Left colon (tissue), 2 donors: ENCODE measurements at regions not wholly inside any gene's neighbourhood (a gene's known extent, or its start where the extent isn't known, plus 50 kb on each side); places are given as distances from the start of the nearest gene placed in this dataset.

Experiments
- ATAC-seq: fragments of 200-7000 bp; cut with Tn5 transposase; one replicate; pipeline ENCODE4 v1.9.1; 2020; ENCODE audit warnings: mild to moderate bottlenecking, moderate library complexity
- DNase-seq, 2 donors: peaks; one replicate each; pipeline ENCODE4 v3.0.0-alpha.2; 2020
- intact Hi-C, 2 donors: fragments of 100-400 bp; cut with DNase I in 1 of 2; cut with micrococcal nuclease in 1 of 2; formaldehyde crosslinking; loops; one replicate each; pipeline versions ENCODE4 v1.11.2 to v1.14.0; 2022; cut with DNase I, micrococcal nuclease
- donor health status: DM: no; HTN: no; CAD: no.
- donor health status: DM: yes; HTN: yes; CAD: no.

DNA sequence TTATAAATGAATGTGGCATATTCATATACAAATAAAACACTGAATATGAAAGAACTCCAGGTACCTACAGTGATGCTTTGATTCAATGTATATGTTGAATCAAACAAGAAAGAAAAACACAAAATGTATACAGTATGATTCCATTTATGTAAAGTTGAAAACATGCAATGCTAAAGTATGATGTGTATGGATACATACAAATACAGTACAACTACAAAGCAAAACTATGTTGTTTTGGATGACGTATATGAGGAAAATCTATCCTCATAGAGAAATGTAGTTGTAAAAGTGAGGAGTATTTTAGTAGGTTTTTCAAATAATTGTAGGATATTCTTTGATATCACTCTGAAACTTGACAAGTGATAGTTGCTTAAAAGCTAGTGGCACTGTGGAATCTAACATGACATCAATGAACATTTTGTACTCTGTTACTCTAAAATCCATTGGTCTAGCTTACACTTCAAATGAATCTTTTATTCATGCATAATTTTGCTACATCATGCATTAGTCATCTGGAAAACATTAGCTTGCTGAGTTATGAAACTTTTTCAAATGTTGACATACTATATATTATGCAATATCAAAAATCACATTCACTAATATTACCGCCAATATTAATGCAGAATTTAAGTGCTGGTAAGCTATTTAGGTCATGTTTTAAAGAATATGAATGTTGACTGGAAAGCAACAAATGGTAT lies 278.1 kb upstream of the CHRNA7 start:
- ATAC-seq (no peak), DNase-seq (no peak)
- intact Hi-C loops = no loop called here

GRCh38 chr15:31752905-31753304 lies 277.4 kb upstream of the CHRNA7 start:
- intact Hi-C loops = no loop called here

DNA sequence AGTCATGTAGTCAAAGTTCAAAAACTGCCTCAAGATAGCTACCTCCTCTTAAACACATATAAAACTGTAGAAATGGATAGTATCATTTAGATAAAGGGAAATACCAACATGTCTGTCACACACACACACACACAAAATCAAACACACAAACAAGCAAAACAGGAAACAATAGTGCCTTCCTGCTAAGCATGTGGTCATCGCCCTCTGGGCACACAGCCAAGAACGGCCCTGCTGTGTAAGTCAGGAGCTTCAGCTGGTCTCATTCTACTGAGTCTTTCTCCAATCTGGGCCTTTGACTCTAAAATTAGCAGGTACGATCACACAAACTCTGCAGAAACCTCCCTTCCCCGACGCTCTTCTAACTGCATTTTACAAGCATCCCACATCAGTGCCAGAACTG lies 272.2 kb upstream of the CHRNA7 start:
- DNase-seq = peak; percentile 33 to 84

More at GRCh38 chr15:31752905-31753304, 277.4 kb upstream of the CHRNA7 start:
- DNase-seq (no peak), ATAC-seq (no peak)

DNA sequence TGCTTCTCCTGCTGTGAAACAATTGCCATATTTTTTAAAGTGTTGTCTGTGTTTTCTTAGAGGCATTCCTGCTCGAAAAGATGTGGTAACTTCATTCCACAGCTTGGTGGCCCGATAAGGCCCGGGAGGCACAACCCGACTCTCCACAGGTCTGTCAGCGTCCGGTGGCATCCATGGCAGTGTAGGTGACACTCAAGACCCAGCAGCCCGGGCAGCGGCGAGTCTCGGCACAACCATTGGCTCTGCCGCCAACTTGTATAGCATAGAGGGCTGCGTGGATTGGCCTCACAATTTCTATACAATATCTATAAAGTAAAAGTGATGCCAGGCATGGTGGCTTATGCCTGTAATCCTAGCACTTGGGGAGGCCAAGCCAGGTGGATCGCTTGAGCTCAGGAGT lies 262.3 kb upstream of the CHRNA7 start:
- DNase-seq (no peak), ATAC-seq (no peak)
- intact Hi-C loops = no loop called here

More for the DNA sequence above, 272.2 kb upstream of the CHRNA7 start:
- peak; percentile 91 for ATAC-seq
- intact Hi-C loops = no loop called here

DNA sequence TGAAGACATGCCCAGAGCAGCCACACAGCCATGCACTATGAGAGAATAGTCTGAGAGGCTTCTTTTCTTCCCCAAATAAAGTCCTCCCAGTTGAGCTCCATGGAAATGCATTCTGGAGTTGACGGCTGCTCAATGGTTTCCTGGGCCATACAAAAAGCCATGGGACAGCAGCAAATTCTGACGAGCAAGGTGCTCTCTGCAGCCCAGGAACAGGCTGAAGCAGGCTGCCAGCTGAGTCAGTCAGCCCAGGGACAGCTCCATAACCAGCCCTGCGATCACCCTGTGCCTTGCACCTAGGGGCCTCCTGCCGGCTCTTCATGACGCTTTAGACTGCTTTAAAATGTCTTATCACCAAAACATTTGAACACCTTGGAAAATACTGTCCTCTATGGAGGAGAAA lies 256.3 kb upstream of the CHRNA7 start:
- DNase-seq (no peak), ATAC-seq (no peak)
- intact Hi-C loops = no loop called here

- DNase-seq (no peak), ATAC-seq (no peak)
- intact Hi-C loops = no loop called here
Measured at GRCh38 chr15:31776039-31776438, 254.3 kb upstream of the CHRNA7 start.

- DNase-seq = no peak
- intact Hi-C loops = no loop called here
Measured at GRCh38 chr15:31781261-31781660, 249.1 kb upstream of the CHRNA7 start.

GRCh38 chr15:31782016-31782783 lies 248.1 kb upstream of the CHRNA7 start:
- intact Hi-C loops = no loop called here
- DNase-seq = no peak

More at GRCh38 chr15:31781261-31781660, 249.1 kb upstream of the CHRNA7 start:
- ATAC-seq = no peak

GRCh38 chr15:31782951-31783350 lies 247.4 kb upstream of the CHRNA7 start:
- intact Hi-C loops = no loop called here
- no peak for ATAC-seq
- no peak for DNase-seq

More at GRCh38 chr15:31782016-31782783, 248.1 kb upstream of the CHRNA7 start:
- ATAC-seq = no peak

DNA sequence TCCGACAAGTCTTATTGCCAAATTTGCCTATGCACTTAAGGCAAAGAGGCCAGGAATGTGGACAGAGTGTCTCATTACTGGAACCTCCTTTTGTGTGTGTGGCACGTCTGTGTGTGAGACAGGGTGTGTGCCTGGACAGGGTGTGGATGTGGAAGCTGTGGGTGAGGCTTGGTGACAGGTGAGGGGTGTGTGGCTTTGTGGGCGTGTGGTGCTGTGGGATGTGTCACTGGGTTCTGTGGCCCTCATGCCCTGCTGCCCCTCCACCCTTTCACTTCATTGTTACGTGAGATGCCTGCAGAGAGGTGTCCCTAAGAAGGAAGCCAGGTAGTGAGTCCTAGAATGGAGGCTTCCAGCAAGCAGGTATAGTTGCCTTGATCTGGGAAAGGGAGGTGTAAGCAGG lies 244.0 kb upstream of the CHRNA7 start:
- intact Hi-C loops = no loop called here
- no peak for DNase-seq
- peak; percentile 71 for ATAC-seq

- ATAC-seq (no peak), DNase-seq (no peak)
- intact Hi-C loops = no loop called here
Measured at GRCh38 chr15:31788104-31788503, 242.2 kb upstream of the CHRNA7 start.

DNA sequence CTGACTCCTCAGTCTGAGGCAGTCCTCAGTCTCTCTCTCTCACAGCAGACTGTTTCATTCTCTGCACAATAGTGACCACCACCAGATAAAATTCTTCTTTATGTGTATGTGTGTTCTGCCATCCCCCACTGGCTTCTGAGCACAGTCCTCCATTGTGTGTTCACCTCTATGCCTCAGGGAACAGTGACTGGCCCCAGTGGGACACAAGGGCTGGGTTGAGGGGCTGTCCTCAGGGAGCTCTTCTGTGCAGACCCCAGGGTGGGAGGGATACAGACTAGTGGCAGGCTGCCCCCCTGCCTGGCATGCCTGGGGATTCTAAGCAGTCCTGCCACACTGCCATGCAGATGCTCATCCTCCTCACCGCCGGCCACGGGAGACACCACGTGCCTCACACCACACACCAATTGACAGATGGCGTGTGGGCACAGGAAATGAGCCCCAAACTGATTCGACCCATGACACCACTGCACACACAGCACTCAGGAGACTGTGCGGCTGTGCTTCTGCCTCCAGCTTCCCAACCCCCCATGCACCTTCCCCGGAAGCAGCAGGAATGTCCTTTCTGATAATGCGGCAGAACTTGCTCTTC lies 237.6 kb upstream of the CHRNA7 start:
- DNase-seq = no peak
- no peak for ATAC-seq
- intact Hi-C loops = no loop called here

DNA sequence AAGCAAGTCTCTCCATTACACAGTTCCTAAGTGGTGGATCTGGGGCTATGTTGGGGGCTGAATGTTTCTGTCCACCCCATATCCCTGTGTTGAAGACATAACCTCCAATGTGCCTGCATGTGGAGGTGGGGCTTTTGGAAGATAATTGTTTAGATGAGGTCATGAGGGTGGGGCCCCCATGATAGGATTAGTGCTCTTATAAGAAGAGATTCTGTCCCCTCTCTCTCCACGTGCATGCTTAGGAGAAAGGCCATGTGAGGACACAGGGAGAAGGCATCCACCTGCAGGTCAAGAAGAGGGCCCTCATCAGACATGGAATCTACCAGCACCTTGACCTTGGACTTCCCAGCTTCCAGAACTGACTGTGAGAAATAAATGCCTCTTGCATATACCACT lies 231.0 kb upstream of the CHRNA7 start:
- ATAC-seq = no peak
- intact Hi-C loops = no loop called here
- no peak for DNase-seq

- intact Hi-C loops = no loop called here
- no peak for ATAC-seq
- DNase-seq = no peak
Measured at GRCh38 chr15:31799715-31800321, 230.5 kb upstream of the CHRNA7 start.

DNA sequence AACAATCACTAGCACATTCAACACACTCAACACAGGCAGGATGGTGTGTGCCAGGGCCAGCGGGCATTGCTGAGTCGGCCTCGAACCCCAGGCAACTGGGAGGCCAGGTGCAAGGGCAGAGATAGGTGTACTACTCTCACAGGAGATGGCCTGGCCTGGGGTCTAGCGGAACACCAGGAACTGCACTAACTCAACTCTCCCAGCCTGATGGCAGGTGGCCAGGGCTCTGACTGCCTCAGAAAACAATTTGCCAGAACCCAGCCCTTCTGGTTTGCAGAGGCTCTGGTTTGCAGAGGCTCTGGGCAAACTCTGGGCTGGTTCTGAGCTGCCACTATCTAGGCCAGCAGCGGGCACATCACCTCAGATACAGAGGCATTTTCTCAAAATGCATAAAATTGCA lies 229.2 kb upstream of the CHRNA7 start:
- ATAC-seq = no peak
- peak in 1 of 2 donors; percentile 13 for DNase-seq

DNA sequence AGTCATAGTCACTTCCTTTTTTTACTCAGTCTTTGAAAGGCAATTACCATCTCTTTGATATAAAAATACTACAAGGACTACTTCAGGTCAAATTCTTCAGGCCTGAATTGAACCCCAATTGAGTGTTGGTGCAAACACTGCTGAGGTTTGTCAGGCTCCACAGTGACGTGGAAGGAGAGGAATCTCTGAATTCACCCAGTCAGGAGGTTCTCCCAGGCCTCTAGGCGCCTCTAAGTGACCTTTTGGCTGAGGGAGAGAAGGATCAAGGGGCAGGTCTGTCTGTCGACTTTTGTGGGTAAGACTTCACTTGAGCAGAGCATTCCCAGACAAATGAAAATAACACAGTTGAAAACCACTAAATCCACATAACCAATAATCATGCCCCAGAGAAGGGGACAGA lies 227.6 kb upstream of the CHRNA7 start:
- ATAC-seq = no peak
- intact Hi-C loops = no loop called here
- no peak for DNase-seq

More for the DNA sequence above, 229.2 kb upstream of the CHRNA7 start:
- intact Hi-C loops = no loop called here

GRCh38 chr15:31803388-31803884 lies 226.9 kb upstream of the CHRNA7 start:
- DNase-seq = no peak
- intact Hi-C loops = no loop called here
- no peak for ATAC-seq

DNA sequence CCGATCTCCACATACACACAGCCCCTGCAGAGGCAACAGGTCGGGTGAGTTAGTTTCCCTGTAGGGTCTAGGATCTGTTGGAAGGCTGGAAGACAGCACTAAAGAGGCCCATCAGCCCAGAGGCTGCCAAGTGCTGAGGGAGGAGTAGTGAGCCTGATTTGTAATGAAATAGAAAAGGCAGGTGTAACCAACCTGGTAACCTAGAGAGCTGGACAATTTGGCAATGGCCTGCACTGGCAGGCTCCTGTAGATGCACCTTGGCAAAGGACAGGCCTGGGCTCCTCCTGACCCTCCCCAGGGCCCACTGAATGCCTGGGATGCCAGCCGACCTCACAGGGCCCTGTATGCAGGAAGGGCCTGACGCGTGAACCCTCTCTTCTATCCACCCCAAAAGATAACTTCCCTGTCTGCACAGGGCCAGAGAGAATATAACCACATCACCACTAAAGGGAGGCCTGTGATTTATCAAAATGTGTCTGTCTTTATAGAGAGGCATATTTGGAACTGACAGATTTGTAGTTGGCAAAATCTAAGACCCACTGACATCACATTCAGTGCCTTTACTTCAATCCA lies 225.1 kb upstream of the CHRNA7 start:
- DNase-seq = no peak
- intact Hi-C loops = no loop called here
- ATAC-seq = no peak

GRCh38 chr15:31806106-31806505 lies 224.2 kb upstream of the CHRNA7 start:
- no peak for ATAC-seq
- no peak for DNase-seq
- intact Hi-C loops = no loop called here
